ENCODE measurements at regions not wholly inside any gene's neighbourhood (a gene's known extent, or its start where the extent isn't known, plus 50 kb on each side); places are given as distances from the start of the nearest gene placed in this dataset.

DNA sequence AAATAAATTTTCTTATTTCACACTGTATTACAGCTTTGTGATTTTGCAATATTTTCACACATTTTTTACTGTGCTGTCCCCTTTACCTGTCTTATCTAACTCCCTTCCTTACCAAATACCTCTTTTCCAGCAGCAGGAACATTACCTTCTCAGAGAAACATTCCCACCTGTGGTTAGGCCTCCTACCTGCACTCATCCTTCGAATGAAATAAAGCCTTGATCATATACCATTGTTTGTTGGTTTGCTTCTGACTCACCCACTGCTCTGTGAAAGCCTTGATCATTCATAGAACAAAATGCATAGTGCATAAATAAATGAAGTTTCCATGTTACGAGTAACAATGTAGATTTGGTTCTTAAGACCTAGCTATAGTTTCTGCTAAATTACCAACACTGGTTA lies 256.3 kb downstream of the ARL4A start:
- no peak for TF ChIP-seq GABPA (IDR thresholded peaks at IDR 0.05; ENCODE audit: low read depth)
- TF ChIP-seq CTCF (IDR thresholded peaks at IDR 0.05; ENCODE audit: insufficient read depth, low read length): no peak
- no peak for TF ChIP-seq REST (IDR thresholded peaks at IDR 0.05; ENCODE audit: insufficient replicate concordance, low read depth)
- no peak for TF ChIP-seq POLR2AphosphoS5 (IDR thresholded peaks at IDR 0.05; ENCODE audit: low read depth)
- no peak for TF ChIP-seq SPI1 (IDR thresholded peaks at IDR 0.05; ENCODE audit: borderline replicate concordance, low read depth)
